Coronary artery (tissue), 2 donors: ENCODE measurements at regions not wholly inside any gene's neighbourhood (a gene's known extent, or its start where the extent isn't known, plus 50 kb on each side); places are given as distances from the start of the nearest gene placed in this dataset.

Experiments
- DNase-seq: peaks from one replicate; pipeline ENCODE4 v3.0.0-alpha.2; 2017; ENCODE audit warnings: low spot score
- H3K27ac ChIP-seq, 2 donors: fragments of 200-600 bp; sonication (generic); one replicate each; pipeline ENCODE4 v1.5.1; 2016 to 2019
- H3K4me3 ChIP-seq: fragments of 200-600 bp; sonication (generic); 2 replicates; pipeline ENCODE4 v1.5.1; 2016; ENCODE audit warnings: mild to moderate bottlenecking, moderate library complexity
- TF ChIP-seq, protein P1 (sequence below): fragments of 200-600 bp; sonication (generic); IDR thresholded peaks from one replicate; pipeline ENCODE4 v1.5.1; 2019; ENCODE audit warnings: antibody characterized with exemption

DNA sequence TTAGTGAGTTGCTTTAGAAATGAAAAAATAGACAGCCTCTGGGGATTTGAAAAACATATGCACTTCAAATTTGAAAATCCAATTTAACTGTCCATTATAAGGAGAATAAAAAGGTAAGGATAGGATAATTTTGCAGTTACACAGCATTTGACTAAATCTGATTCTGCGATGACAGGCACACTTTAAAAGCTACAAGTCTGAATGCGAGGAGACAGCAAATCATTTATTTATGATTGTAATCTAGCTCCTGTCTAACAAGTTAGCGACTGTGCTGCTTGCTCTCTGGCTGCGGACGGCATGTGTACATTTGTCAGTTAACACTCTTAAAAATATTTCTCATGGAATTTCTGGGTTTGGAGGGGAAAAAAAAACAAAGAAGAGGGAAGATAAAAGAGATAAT, 514.8 kb downstream of the MN1 start:
- no peak overlapping the region for H3K27ac ChIP-seq
- no peak for DNase-seq
- TF ChIP-seq, protein P1, sequence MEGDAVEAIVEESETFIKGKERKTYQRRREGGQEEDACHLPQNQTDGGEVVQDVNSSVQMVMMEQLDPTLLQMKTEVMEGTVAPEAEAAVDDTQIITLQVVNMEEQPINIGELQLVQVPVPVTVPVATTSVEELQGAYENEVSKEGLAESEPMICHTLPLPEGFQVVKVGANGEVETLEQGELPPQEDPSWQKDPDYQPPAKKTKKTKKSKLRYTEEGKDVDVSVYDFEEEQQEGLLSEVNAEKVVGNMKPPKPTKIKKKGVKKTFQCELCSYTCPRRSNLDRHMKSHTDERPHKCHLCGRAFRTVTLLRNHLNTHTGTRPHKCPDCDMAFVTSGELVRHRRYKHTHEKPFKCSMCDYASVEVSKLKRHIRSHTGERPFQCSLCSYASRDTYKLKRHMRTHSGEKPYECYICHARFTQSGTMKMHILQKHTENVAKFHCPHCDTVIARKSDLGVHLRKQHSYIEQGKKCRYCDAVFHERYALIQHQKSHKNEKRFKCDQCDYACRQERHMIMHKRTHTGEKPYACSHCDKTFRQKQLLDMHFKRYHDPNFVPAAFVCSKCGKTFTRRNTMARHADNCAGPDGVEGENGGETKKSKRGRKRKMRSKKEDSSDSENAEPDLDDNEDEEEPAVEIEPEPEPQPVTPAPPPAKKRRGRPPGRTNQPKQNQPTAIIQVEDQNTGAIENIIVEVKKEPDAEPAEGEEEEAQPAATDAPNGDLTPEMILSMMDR, result no peak
- H3K4me3 ChIP-seq, result no peak overlapping the region

DNA sequence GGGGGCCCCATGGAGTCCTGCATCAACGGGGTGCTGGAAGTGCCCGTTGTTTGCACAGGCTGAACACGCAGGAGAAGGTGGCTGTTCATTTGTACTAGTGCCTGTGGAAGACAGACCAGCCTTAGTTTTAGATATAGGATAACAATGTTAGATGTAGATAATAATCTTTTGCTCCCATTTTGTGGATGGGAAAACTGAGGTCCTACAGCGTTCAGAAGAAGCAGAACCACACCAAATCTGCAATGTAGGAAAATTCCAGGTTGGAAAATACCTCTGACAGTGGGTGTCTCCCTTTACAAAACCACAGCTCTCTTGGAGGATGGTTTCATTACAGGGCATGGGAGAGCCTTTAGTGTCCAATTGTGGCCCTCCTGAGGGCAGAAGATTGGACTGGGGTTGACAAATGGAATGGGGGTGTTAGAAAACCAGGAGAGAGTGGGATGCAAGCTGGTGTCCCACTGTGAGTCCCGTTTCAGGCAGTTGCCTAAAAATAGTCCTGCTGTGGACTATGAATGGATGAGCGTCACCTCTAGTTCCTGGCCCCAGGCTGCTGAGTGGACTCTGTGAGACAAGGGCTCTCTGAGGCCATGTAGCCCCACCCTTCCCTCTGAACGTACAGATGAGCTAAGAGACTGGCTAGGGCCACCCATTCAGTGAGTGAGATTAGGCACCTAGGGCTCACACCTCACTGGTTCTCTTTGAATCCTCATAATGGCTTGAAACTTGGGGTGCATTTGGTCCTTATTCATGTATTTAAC, 508.8 kb downstream of the MN1 start:
- no peak overlapping the region for H3K4me3 ChIP-seq
- no peak overlapping the region for H3K27ac ChIP-seq
- TF ChIP-seq, protein P1, result no peak
- no peak for DNase-seq

DNA sequence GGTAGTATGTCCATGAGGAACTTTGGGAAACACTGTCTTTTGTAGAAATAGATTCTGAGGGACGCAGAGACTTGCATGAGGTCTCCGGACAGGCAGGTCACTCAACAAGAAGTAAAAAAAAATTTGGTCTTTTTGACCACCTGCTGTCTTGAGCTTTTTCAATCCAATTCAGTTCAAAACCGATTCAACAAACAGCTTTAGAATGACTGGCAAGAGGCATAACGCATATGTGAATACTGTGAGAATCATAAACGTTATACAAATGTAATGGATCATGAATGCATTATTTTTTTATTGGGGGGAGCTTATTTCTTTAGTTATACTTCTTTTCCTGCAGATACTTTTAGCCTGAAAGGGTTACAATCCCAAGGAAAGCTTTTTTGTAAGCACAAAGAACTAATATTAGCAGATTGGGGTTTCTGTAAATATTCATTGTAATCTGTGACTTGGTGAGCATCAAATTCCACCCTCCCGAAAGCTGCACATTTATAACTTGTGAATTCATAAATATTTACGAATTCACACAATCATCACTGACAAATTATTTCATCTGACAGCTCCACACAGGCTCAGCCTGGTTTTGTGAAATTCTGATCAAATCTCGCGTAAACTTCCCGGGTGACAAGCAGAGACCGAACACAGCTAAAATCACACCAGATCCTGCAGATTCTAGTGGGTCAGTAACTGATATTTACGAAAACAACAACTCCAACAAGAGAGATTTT, 507.7 kb downstream of the MN1 start:
- DNase-seq, result no peak
- TF ChIP-seq, protein P1, result no peak
- H3K4me3 ChIP-seq, result no peak overlapping the region
- H3K27ac ChIP-seq, result no peak overlapping the region

DNA sequence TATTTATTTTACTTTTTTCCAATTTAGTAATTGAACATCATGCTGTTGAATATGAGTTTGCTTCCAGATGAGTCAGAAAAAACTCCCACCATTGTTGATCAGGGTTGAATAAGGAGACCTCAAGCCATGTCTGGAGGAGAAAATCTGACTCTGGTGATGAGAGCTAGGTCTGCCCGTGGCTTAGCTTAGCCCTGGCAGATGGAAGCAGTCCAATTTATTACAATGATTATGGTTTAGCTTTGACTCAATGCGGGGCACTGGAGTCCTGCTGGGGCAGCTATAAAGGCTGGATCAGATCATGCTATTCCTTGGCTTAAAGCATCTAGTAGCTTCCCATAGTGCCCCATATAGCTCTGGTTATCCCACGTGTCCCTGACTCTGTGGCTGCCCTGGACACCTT, 506.5 kb downstream of the MN1 start:
- DNase-seq, result no peak
- TF ChIP-seq, protein P1, result no peak
- no peak overlapping the region for H3K27ac ChIP-seq
- no peak overlapping the region for H3K4me3 ChIP-seq

DNA sequence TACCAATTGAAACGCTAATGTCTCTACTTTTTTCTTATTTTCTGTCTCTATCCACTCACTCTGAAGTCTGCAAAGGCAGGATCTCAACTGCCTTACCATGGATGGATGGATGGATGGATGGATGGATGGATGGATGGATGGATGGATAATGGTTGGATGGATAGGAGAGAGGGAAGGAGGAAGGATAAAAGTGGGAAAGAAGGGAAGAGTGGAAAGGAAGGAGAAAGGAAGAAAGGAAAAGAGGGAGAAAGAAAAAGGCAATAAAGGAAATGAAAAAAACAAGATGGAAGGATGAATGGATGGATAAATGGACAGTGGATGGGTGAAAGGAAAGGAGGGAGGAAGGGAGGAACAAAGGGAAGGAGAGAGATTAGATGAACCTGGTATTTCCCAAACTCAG, 506.0 kb downstream of the MN1 start:
- H3K4me3 ChIP-seq, result no peak overlapping the region
- DNase-seq, result no peak
- TF ChIP-seq, protein P1, result no peak
- H3K27ac ChIP-seq, result no peak overlapping the region

DNA sequence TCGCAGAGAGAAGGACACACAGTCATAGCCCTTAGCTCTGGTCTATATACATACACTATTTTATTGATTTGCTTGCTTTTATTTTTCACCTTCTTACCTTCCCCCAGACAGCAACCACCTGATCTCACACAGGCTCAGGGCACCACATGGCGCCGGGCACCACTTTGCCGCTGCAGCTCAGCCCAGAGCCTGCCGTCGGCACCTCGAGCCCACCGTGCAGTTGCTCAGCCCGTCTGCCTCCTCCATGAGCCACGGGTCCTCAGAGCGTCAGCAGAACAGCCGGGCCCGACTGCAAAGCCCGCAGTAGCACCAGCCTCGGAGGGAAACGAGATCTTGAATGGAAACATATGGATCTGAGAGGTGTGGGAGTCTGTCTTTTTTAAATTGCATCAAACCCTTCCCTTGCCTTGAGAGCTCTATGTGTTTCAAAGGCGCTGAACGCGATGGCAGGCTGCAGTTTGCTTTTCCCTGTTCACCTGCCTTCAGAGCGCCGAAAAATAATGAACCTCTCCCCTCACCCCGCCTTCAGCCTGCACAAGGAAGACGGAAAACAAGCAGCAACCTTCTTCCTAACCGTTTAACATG, 505.4 kb downstream of the MN1 start:
- H3K4me3 ChIP-seq, result no peak overlapping the region
- DNase-seq, result no peak
- TF ChIP-seq, protein P1, result no peak
- no peak overlapping the region for H3K27ac ChIP-seq
